ENCODE measurements at regions not wholly inside any gene's neighbourhood (a gene's known extent, or its start where the extent isn't known, plus 50 kb on each side); places are given as distances from the start of the nearest gene placed in this dataset.

DNA sequence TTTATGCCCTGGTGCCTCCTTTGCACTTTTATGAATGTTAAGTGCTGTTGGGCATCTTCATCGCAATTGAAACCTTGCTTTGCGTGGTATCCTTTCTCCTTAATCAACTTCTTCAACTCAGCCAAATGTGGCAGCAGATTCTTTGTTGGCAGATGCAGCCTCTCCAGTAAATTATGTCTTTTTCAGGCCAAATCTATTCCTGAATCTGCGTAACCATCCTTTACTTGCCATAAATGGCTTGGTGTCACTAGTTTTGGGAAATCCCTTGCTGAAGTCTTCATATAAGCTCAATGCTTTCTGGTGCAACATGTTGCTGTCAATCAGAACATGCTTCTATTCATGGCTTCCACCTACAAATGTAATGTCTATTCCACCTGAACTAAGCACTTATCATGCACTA, 457.5 kb downstream of the FGF13 start:
- TF ChIP-seq, protein P1, sequence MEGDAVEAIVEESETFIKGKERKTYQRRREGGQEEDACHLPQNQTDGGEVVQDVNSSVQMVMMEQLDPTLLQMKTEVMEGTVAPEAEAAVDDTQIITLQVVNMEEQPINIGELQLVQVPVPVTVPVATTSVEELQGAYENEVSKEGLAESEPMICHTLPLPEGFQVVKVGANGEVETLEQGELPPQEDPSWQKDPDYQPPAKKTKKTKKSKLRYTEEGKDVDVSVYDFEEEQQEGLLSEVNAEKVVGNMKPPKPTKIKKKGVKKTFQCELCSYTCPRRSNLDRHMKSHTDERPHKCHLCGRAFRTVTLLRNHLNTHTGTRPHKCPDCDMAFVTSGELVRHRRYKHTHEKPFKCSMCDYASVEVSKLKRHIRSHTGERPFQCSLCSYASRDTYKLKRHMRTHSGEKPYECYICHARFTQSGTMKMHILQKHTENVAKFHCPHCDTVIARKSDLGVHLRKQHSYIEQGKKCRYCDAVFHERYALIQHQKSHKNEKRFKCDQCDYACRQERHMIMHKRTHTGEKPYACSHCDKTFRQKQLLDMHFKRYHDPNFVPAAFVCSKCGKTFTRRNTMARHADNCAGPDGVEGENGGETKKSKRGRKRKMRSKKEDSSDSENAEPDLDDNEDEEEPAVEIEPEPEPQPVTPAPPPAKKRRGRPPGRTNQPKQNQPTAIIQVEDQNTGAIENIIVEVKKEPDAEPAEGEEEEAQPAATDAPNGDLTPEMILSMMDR (IDR thresholded peaks at IDR 0.05; ENCODE audit: insufficient read depth, low read depth, low read length): no peak
- no peak for TF ChIP-seq EZH2 (IDR thresholded peaks at IDR 0.05; ENCODE audit: insufficient read depth, low read length)

All from astrocyte (in vitro differentiated cells and primary cell).